ENCODE measurements at regions not wholly inside any gene's neighbourhood (a gene's known extent, or its start where the extent isn't known, plus 50 kb on each side); places are given as distances from the start of the nearest gene placed in this dataset.

- DNase-seq (ENCODE audit: low read depth): no peak
Observed at GRCh38 chr6:40973304-40973703, 65.7 kb downstream of the UNC5CL start.

- no peak for DNase-seq (ENCODE audit: low read depth)
Observed at GRCh38 chr6:40972814-40973213, 66.2 kb downstream of the UNC5CL start.

- DNase-seq (ENCODE audit: low read depth): no peak
Observed at GRCh38 chr6:40972190-40972589, 66.8 kb downstream of the UNC5CL start.

GRCh38 chr6:40968620-40969164 lies 70.3 kb downstream of the UNC5CL start:
- DNase-seq (ENCODE audit: low read depth): no peak

GRCh38 chr6:40966860-40967259 lies 72.2 kb downstream of the UNC5CL start:
- DNase-seq (ENCODE audit: low read depth): no peak

GRCh38 chr6:40965046-40965445 lies 74.0 kb downstream of the UNC5CL start:
- peak; percentile 70 for DNase-seq (ENCODE audit: low read depth)

- DNase-seq (ENCODE audit: low read depth): no peak
Observed at GRCh38 chr6:40963019-40963418, 76.0 kb downstream of the UNC5CL start.

GRCh38 chr6:40962241-40962640 lies 76.8 kb downstream of the UNC5CL start:
- DNase-seq (ENCODE audit: low read depth): peak; percentile 100

- DNase-seq (ENCODE audit: low read depth): no peak
Observed at GRCh38 chr6:40961831-40962230, 77.2 kb downstream of the UNC5CL start.

GRCh38 chr6:40960742-40961430 lies 78.1 kb downstream of the UNC5CL start:
- peak; percentile 20 for DNase-seq (ENCODE audit: low read depth)

- no peak for DNase-seq (ENCODE audit: low read depth)
Observed at GRCh38 chr6:40959781-40960327, 79.2 kb downstream of the UNC5CL start.

- peak; percentile 49 for DNase-seq (ENCODE audit: low read depth)
Observed at GRCh38 chr6:40958738-40959137, 80.3 kb downstream of the UNC5CL start.

GRCh38 chr6:40957616-40958492 lies 81.2 kb downstream of the UNC5CL start:
- peak; percentile 100 for DNase-seq (ENCODE audit: low read depth)

GRCh38 chr6:40956936-40957335 lies 82.1 kb downstream of the UNC5CL start:
- peak; percentile 97 for DNase-seq (ENCODE audit: low read depth)

- DNase-seq (ENCODE audit: low read depth): no peak
Observed at GRCh38 chr6:40955178-40955545, 83.9 kb downstream of the UNC5CL start.

GRCh38 chr6:40954446-40955177 lies 84.4 kb downstream of the UNC5CL start:
- DNase-seq (ENCODE audit: low read depth): no peak

GRCh38 chr6:40953486-40953885 lies 85.5 kb downstream of the UNC5CL start:
- no peak for DNase-seq (ENCODE audit: low read depth)

- DNase-seq (ENCODE audit: low read depth): peak; percentile 75
Observed at GRCh38 chr6:40950986-40951698, 87.9 kb downstream of the UNC5CL start.

- DNase-seq (ENCODE audit: low read depth): peak; percentile 44
Observed at GRCh38 chr6:40948570-40948969, 90.5 kb downstream of the UNC5CL start.

- DNase-seq (ENCODE audit: low read depth): peak; percentile 96
Observed at GRCh38 chr6:40947876-40948526, 91.0 kb downstream of the UNC5CL start.

Measured in renal cortical epithelial cell (primary cell).